ENCODE measurements at regions not wholly inside any gene's neighbourhood (a gene's known extent, or its start where the extent isn't known, plus 50 kb on each side); places are given as distances from the start of the nearest gene placed in this dataset.

DNA sequence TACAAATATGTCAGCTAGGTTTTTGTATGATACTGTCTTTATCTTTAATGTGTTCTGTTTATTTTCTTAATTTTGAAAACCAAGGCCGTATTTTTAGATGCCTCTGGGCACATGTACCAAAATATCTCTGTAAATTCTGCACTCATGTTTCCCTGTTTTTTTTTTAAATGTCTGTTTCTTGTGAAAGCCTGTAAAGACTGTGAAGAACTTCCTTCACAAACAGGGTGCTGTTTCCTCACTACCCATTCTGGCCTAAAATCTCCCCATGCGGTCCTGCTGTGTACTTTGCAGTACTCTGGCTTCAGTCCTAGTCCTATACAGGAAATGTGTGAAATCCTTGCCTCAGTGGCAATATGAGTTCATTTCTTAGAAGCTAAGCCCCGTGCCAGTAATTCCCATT lies 133.4 kb upstream of the ZBTB20 start:
- TF ChIP-seq, protein P1, sequence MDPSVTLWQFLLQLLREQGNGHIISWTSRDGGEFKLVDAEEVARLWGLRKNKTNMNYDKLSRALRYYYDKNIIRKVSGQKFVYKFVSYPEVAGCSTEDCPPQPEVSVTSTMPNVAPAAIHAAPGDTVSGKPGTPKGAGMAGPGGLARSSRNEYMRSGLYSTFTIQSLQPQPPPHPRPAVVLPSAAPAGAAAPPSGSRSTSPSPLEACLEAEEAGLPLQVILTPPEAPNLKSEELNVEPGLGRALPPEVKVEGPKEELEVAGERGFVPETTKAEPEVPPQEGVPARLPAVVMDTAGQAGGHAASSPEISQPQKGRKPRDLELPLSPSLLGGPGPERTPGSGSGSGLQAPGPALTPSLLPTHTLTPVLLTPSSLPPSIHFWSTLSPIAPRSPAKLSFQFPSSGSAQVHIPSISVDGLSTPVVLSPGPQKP (IDR thresholded peaks at IDR 0.05; ENCODE audit: low read depth, low read length), result no peak
- TF ChIP-seq RAD21 (conservative IDR thresholded peaks at IDR 0.05 in 1 of 2, IDR thresholded peaks at IDR 0.05 in 1 of 2), result no peak

All from A549 (cell line).